Left lung (tissue), 4 donors: ENCODE measurements at regions not wholly inside any gene's neighbourhood (a gene's known extent, or its start where the extent isn't known, plus 50 kb on each side); places are given as distances from the start of the nearest gene placed in this dataset.

Experiments
- ATAC-seq: fragments of 200-7000 bp; cut with Tn5 transposase; one replicate; pipeline ENCODE4 v1.9.1; 2020; ENCODE audit warnings: moderate library complexity
- DNase-seq, 4 donors: peaks; one replicate each; pipeline ENCODE4 v3.0.0-alpha.2; 2013 to 2020
- H3K27ac ChIP-seq, 2 donors: fragments of 200-600 bp; sonication (generic) in 1 of 2; one replicate each; pipeline versions ENCODE4 v1.5.0 to v1.8.0; 2020 to 2021
- H3K27me3 ChIP-seq, 2 donors: fragments of 200-600 bp; sonication (generic) in 1 of 2; one replicate each; pipeline versions ENCODE4 v1.5.0 to v1.8.0; 2020 to 2021
- H3K36me3 ChIP-seq, 2 donors: fragments of 200-600 bp; sonication (generic) in 1 of 2; one replicate each; pipeline versions ENCODE4 v1.5.0 to v1.8.0; 2020 to 2021
- H3K4me1 ChIP-seq, 2 donors: fragments of 200-600 bp; one replicate each; pipeline ENCODE4 v1.8.0; 2021
- H3K4me3 ChIP-seq, 2 donors: fragments of 200-600 bp; sonication (generic) in 1 of 2; one replicate each; pipeline versions ENCODE4 v1.5.0 to v1.8.0; 2020 to 2021; ENCODE audit warnings: mild to moderate bottlenecking in 1 of 2
- H3K9me3 ChIP-seq, 2 donors: fragments of 200-600 bp; sonication (generic) in 1 of 2; one replicate each; pipeline versions ENCODE4 v1.5.0 to v1.8.0; 2020 to 2021
- intact Hi-C, 2 donors: fragments of 100-400 bp; cut with DNase I; formaldehyde crosslinking; loops; one replicate each; pipeline versions ENCODE4 v1.11.2 to v1.14.2; 2022
- TF ChIP-seq, protein P1 (sequence below), 2 donors: fragments of 200-600 bp; sonication (generic) in 1 of 2; IDR thresholded peaks; one replicate each; pipeline versions ENCODE4 v1.5.0 to v1.8.0; 2021; ENCODE audit warnings: antibody characterized with exemption in 2 of 2
- donor health status: DM: no; HTN: yes; CAD: no.
- donor health status: DM: no; HTN: no; CAD: no.

GRCh38 chr3:9301091-9301490, 51.6 kb upstream of the SRGAP3 start:
- Histone ChIP-seq H3K4me1 (peaks cover 4% of the 10 kb centered on the region in 2 donors), H3K4me3 (no peak overlapping the region), H3K36me3 (no peaks in the 10 kb centered on the region), H3K27me3 (peaks cover 0 to 7% of the 10 kb centered on the region in 2 donors), H3K27ac (no peak overlapping the region), H3K9me3 (no peaks in the 10 kb centered on the region)
- TF ChIP-seq, protein P1, sequence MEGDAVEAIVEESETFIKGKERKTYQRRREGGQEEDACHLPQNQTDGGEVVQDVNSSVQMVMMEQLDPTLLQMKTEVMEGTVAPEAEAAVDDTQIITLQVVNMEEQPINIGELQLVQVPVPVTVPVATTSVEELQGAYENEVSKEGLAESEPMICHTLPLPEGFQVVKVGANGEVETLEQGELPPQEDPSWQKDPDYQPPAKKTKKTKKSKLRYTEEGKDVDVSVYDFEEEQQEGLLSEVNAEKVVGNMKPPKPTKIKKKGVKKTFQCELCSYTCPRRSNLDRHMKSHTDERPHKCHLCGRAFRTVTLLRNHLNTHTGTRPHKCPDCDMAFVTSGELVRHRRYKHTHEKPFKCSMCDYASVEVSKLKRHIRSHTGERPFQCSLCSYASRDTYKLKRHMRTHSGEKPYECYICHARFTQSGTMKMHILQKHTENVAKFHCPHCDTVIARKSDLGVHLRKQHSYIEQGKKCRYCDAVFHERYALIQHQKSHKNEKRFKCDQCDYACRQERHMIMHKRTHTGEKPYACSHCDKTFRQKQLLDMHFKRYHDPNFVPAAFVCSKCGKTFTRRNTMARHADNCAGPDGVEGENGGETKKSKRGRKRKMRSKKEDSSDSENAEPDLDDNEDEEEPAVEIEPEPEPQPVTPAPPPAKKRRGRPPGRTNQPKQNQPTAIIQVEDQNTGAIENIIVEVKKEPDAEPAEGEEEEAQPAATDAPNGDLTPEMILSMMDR (IDR thresholded peaks at IDR 0.05): no peak
- intact Hi-C loops: loop anchor here (5.0 to 10.0 kb wide), 3 partner anchors 314 to 329 kb away; no protein-coding TSS in a partner anchor
- ATAC-seq (no peak), DNase-seq (no peak)

DNA sequence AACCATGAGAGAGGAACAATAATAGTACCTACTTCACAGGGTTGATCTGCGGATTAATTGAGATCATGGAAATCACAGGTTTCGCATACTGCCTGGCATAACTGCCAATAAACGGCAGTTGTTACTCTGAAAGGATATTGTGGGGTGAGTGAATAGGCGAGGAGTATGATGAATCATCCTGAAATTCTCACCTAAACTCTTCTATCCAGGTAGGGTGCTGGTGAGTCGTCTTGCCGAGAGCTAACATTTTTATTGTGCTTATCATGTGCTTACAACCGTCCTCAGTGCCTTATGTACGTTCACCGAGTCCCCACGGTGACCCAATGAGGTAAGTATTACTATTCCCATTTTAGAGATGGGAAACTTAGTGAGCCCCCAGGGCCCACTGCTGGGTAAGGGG, 52.4 kb upstream of the SRGAP3 start:
- TF ChIP-seq, protein P1 (IDR thresholded peaks at IDR 0.05): no peak
- Histone ChIP-seq H3K4me1 (peaks cover 4% of the 10 kb centered on the region in 2 donors), H3K9me3 (no peaks in the 10 kb centered on the region), H3K36me3 (no peaks in the 10 kb centered on the region), H3K27me3 (peaks cover 0 to 7% of the 10 kb centered on the region in 2 donors), H3K27ac (no peak overlapping the region), H3K4me3 (no peak overlapping the region)
- no peak for DNase-seq
- no peak for ATAC-seq
- intact Hi-C loops: loop anchor here (5.0 to 10.0 kb wide), 3 partner anchors 314 to 329 kb away; no protein-coding TSS in a partner anchor

GRCh38 chr3:9302425-9303181, 53.2 kb upstream of the SRGAP3 start:
- ATAC-seq (peak; percentile 100), DNase-seq (peak; percentile 80 to 91 (median 86))
- Histone ChIP-seq H3K4me1 (peaks cover 4% of the 10 kb centered on the region in 2 donors), H3K9me3 (no peaks in the 10 kb centered on the region), H3K4me3 (no peak overlapping the region), H3K36me3 (no peaks in the 10 kb centered on the region), H3K27ac (no peak overlapping the region), H3K27me3 (peaks cover 0 to 7% of the 10 kb centered on the region in 2 donors)
- TF ChIP-seq, protein P1 (IDR thresholded peaks at IDR 0.05): peak; percentile 83 to 86
- intact Hi-C loops: loop anchor here (5.0 to 10.0 kb wide), 3 partner anchors 315 to 330 kb away; no protein-coding TSS in a partner anchor

DNA sequence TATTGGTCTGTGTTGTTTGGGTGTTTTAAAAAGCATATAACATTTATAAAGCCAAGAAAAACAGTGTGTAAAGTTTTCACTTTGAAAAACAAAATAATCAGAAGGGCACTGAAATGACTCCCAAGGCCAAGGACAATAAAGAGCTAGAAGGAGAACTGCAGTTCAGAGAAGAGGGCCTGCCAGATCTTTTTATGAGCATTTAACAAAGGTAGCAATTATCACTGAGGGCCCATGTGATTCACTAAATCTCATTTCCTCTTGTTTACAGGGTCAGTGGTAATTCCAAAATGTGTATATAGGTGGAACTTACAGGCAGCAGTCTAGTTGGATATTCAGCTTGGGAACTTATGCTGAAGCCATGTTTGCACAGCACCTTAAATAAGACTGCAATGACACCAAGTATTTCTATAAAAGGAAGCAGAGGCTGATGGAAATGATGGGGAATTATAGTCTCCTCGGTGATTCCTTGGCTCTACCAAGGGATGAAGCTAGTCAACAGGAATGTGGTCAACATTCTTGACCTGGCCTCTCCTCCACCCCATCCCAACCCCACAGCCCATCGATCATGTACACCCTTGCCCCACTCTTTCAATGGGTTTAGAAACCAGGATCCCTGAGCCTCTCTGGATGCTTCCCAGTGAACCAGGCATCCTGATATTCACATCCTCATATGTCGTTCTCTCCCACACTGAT, 54.4 kb upstream of the THUMPD3 start:
- intact Hi-C loops: loop anchor here in 1 of 2 donors (10.0 kb wide), 1 partner anchor 334 kb away; no protein-coding TSS in a partner anchor
- Histone ChIP-seq H3K27ac (no peak overlapping the region), H3K36me3 (no peaks in the 10 kb centered on the region), H3K9me3 (no peaks in the 10 kb centered on the region), H3K4me1 (no peaks in the 10 kb centered on the region), H3K4me3 (no peak overlapping the region), H3K27me3 (no peaks in the 10 kb centered on the region)
- TF ChIP-seq, protein P1 (IDR thresholded peaks at IDR 0.05): no peak
- DNase-seq (no peak), ATAC-seq (no peak)

DNA sequence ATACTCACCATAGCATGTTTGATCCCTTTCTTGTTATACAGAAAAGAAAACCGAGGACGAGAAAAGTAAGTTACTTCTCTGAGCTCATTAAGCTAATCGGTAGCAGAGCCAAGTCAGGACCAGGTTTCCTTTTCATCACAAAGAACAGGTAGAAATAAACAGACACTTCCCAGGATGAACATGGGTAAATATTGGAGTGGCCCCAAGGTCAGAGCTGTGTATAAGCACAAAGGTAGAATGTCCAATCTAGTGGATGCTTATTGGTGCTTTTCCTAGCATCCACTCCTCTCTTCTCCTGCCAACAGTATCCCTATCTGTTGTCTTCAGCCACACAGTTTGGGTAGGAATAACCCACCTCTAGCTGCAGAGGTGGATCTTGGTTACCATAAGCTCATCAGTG, 52.8 kb upstream of the THUMPD3 start:
- no peak for DNase-seq
- TF ChIP-seq, protein P1 (IDR thresholded peaks at IDR 0.05): no peak
- Histone ChIP-seq H3K4me1 (no peaks in the 10 kb centered on the region), H3K27me3 (no peaks in the 10 kb centered on the region), H3K4me3 (no peak overlapping the region), H3K36me3 (no peaks in the 10 kb centered on the region), H3K9me3 (no peaks in the 10 kb centered on the region), H3K27ac (no peak overlapping the region)
- intact Hi-C loops: no loop called here
- ATAC-seq: no peak
